H1 (cell line): ENCODE measurements at regions not wholly inside any gene's neighbourhood (a gene's known extent, or its start where the extent isn't known, plus 50 kb on each side); places are given as distances from the start of the nearest gene placed in this dataset.

Experiments used
- CTCF ChIA-PET: fragments of 300-600 bp; sonication (Branson Sonifier 250); formaldehyde crosslinking; loops from one replicate; lab custom pipeline; 2021; ENCODE audit not compliant: partially characterized antibody; lab: Charles Lee
- POLR2A ChIA-PET: fragments of 300-600 bp; sonication (Branson Sonifier 250); formaldehyde crosslinking; loops from one replicate; lab custom pipeline; 2021; ENCODE audit warnings: inconsistent platforms; ENCODE audit not compliant: partially characterized antibody; lab: Charles Lee
- DNase-seq, 2 experiments: peaks; one replicate each; pipeline versions ENCODE4 v3.0.0 to v3.0.0-alpha.2; 2010 to 2022; ENCODE audit warnings: low spot score in 2 of 2, low read depth in 1 of 2, mixed read lengths in 1 of 2
- FAIRE-seq: peaks from 2 replicates; lab custom pipeline; 2011; peaks lifted over from hg19 to GRCh38; lab: Jason Lieb, UNC
- H2AFZ ChIP-seq: 2 replicates; pipeline ENCODE4 v1.8.1; 2012; ENCODE audit warnings: low read length, inconsistent platforms
- H2AK5ac ChIP-seq: 2 replicates; pipeline ENCODE4 v1.6.1; 2013; ENCODE audit warnings: low read depth, low read length
- H2BK120ac ChIP-seq: replicated peaks from 2 replicates; pipeline ENCODE3; 2013; ENCODE audit warnings: low read depth, low read length, inconsistent platforms
- H2BK12ac ChIP-seq: 2 replicates; pipeline ENCODE4 v1.6.1; 2013; ENCODE audit warnings: low read depth, low read length
- H2BK15ac ChIP-seq: 2 replicates; pipeline ENCODE4 v1.6.1; 2013; ENCODE audit warnings: low read length
- H2BK20ac ChIP-seq: 2 replicates; pipeline ENCODE4 v1.6.1; 2013; ENCODE audit warnings: low read length
- H2BK5ac ChIP-seq: 2 replicates; pipeline ENCODE4 v1.6.1; 2013; ENCODE audit warnings: low read depth, low read length
- H3K14ac ChIP-seq: 2 replicates; pipeline ENCODE4 v1.6.1; 2013; ENCODE audit warnings: inconsistent platforms; ENCODE audit not compliant: insufficient read length
- H3K18ac ChIP-seq: 2 replicates; pipeline ENCODE4 v1.6.1; 2013; ENCODE audit warnings: low read length; ENCODE audit errors: extremely low read depth
- H3K23ac ChIP-seq: 2 replicates; pipeline ENCODE4 v1.6.1; 2013; ENCODE audit warnings: inconsistent platforms; ENCODE audit not compliant: insufficient read length
- H3K23me2 ChIP-seq: 2 replicates; pipeline ENCODE4 v1.6.1; 2013; ENCODE audit warnings: low read depth, low read length
- H3K27ac ChIP-seq: 2 replicates; pipeline ENCODE4 v1.6.1; 2011; ENCODE audit warnings: low read depth, low read length, inconsistent platforms
- H3K27me3 ChIP-seq, 4 experiments: replicated peaks in 1 of 4; 1 replicate in 1 of 4; 2 replicates in 3 of 4; pipeline versions ENCODE4 v1.6.1 to v1.8.1; 2011 to 2013; ENCODE audit warnings: low read length in 3 of 4, mild to moderate bottlenecking in 3 of 4, inconsistent platforms in 2 of 4, mixed read lengths in 2 of 4, moderate library complexity in 1 of 4; ENCODE audit not compliant: control insufficient read depth in 3 of 4, insufficient read depth in 3 of 4; ENCODE audit errors: extremely low read depth in 1 of 4
- H3K36me3 ChIP-seq, 4 experiments: 2 replicates each; pipeline versions ENCODE4 v1.6.1 to v1.8.1; 2011 to 2013; ENCODE audit warnings: mild to moderate bottlenecking in 4 of 4, low read length in 3 of 4, moderate library complexity in 2 of 4, control low read depth in 1 of 4, inconsistent platforms in 1 of 4; ENCODE audit not compliant: insufficient read depth in 4 of 4, control insufficient read depth in 2 of 4
- H3K4ac ChIP-seq: replicated peaks from 2 replicates; pipeline ENCODE3; 2013; ENCODE audit warnings: low read length, low read depth, mixed read lengths, inconsistent platforms; ENCODE audit not compliant: insufficient read length
- H3K4me1 ChIP-seq, 4 experiments: replicated peaks in 1 of 4; 1 replicate in 1 of 4; 2 replicates in 3 of 4; pipeline versions ENCODE4 v1.6.1 to v1.8.1; 2011 to 2013; ENCODE audit warnings: low read length in 3 of 4, inconsistent platforms in 2 of 4, mixed read lengths in 1 of 4; ENCODE audit not compliant: insufficient read depth in 4 of 4, control insufficient read depth in 3 of 4
- H3K4me2 ChIP-seq, 2 experiments: 2 replicates each; pipeline versions ENCODE4 v1.6.1 to v1.8.1; 2011 to 2013; ENCODE audit warnings: low read depth in 2 of 2, low read length in 2 of 2, control low read depth in 1 of 2, inconsistent platforms in 1 of 2, mild to moderate bottlenecking in 1 of 2; ENCODE audit not compliant: insufficient read depth in 1 of 2
- H3K4me3 ChIP-seq, 4 experiments: fragments of 200-600, 300-600 bp in 1 of 4; sonication (generic), shearing (Covaris generic), sonication (Bioruptor Twin) in 1 of 4; 2 replicates each; pipeline versions ENCODE4 v1.5.1 to v1.8.1; 2011 to 2016; ENCODE audit warnings: low read length in 4 of 4, low read depth in 3 of 4, control low read depth in 2 of 4, inconsistent platforms in 2 of 4, mild to moderate bottlenecking in 2 of 4, mixed read lengths in 1 of 4, moderate library complexity in 1 of 4; ENCODE audit not compliant: insufficient read depth in 2 of 4; ENCODE audit errors: extremely low read depth in 1 of 4
- H3K56ac ChIP-seq: replicated peaks from 2 replicates; pipeline ENCODE3; 2013; ENCODE audit warnings: low read depth, mild to moderate bottlenecking, mixed read lengths, low read length, inconsistent platforms; ENCODE audit not compliant: insufficient read length
- H3K79me1 ChIP-seq: 2 replicates; pipeline ENCODE4 v1.6.1; 2013; ENCODE audit warnings: low read depth, low read length, control low read depth
- H3K79me2 ChIP-seq, 2 experiments: 2 replicates each; pipeline versions ENCODE4 v1.6.1 to v1.8.1; 2012 to 2013; ENCODE audit warnings: low read length in 2 of 2, mild to moderate bottlenecking in 2 of 2, inconsistent platforms in 1 of 2; ENCODE audit not compliant: insufficient read depth in 2 of 2, control insufficient read depth in 1 of 2
- H3K9ac ChIP-seq, 4 experiments: replicated peaks in 1 of 4; 1 replicate in 1 of 4; 2 replicates in 3 of 4; pipeline versions ENCODE4 v1.6.1 to v1.8.1; 2011 to 2013; ENCODE audit warnings: low read depth in 3 of 4, low read length in 3 of 4, control low read depth in 2 of 4, mild to moderate bottlenecking in 2 of 4, moderate library complexity in 2 of 4, inconsistent platforms in 1 of 4; ENCODE audit errors: extremely low read depth in 1 of 4
- H3K9me3 ChIP-seq, 2 experiments: 2 replicates each; pipeline versions ENCODE4 v1.6.1 to v1.8.1; 2012 to 2013; ENCODE audit warnings: mild to moderate bottlenecking in 2 of 2, moderate library complexity in 2 of 2, control low read depth in 1 of 2, inconsistent platforms in 1 of 2, low read depth in 1 of 2, low read length in 1 of 2, mixed read lengths in 1 of 2; ENCODE audit not compliant: insufficient read depth in 2 of 2
- H4K20me1 ChIP-seq, 2 experiments: replicated peaks in 1 of 2; 2 replicates each; pipeline versions ENCODE3 to v1.8.1; 2011 to 2013; ENCODE audit warnings: inconsistent platforms in 2 of 2, low read length in 2 of 2, mild to moderate bottlenecking in 1 of 2; ENCODE audit not compliant: insufficient read depth in 2 of 2, control insufficient read depth in 1 of 2
- H4K5ac ChIP-seq: 2 replicates; pipeline ENCODE4 v1.6.1; 2013; ENCODE audit warnings: low read length, low read depth, mixed read lengths, inconsistent platforms; ENCODE audit not compliant: insufficient read length
- H4K8ac ChIP-seq: 2 replicates; pipeline ENCODE4 v1.8.0; 2013; ENCODE audit warnings: mild to moderate bottlenecking, moderate library complexity, low read length, inconsistent platforms; ENCODE audit not compliant: insufficient read depth; ENCODE audit errors: extremely low read depth
- H4K91ac ChIP-seq: replicated peaks from 2 replicates; pipeline ENCODE3; 2013; ENCODE audit warnings: low read length, mixed read lengths, inconsistent platforms; ENCODE audit not compliant: insufficient read length
- BCL11A ChIP-seq, 2 experiments: IDR thresholded peaks; one replicate each; pipeline ENCODE4 v1.6.1; 2011; ENCODE audit warnings: low read depth in 2 of 2, low read length in 2 of 2, mild to moderate bottlenecking in 2 of 2
- CEBPB ChIP-seq: IDR thresholded peaks from 2 replicates; pipeline ENCODE4 v1.6.1; 2012; ENCODE audit warnings: low read depth, low read length
- CTCF ChIP-seq, 3 experiments: IDR thresholded peaks; 1 replicate in 2 of 3; 2 replicates in 1 of 3; pipeline versions ENCODE4 v1.5.1 to v1.6.1; 2011; ENCODE audit warnings: low read length in 3 of 3, mild to moderate bottlenecking in 3 of 3, inconsistent platforms in 2 of 3, low read depth in 1 of 3, moderate library complexity in 1 of 3; ENCODE audit not compliant: insufficient read depth in 1 of 3; ENCODE audit errors: control extremely low read depth in 1 of 3
- MAFK ChIP-seq: IDR thresholded peaks from 2 replicates; pipeline ENCODE4 v1.6.1; 2012; ENCODE audit warnings: low read depth, mild to moderate bottlenecking, improper control_type of control experiment, low read length
- USF2 ChIP-seq: IDR thresholded peaks from 2 replicates; pipeline ENCODE4 v1.6.1; 2011; ENCODE audit warnings: low read length, improper control_type of control experiment
- WGBS, 2 experiments: shearing (Covaris generic) in 1 of 2; methylation state at CpG; one replicate each; pipeline versions ENCODE4 v1.1.6 to v1.1.7; 2013 to 2015; ENCODE audit warnings: low lambda C conversion rate in 2 of 2, mixed read lengths in 2 of 2, inconsistent platforms in 1 of 2, low coverage in 1 of 2, missing lambda C conversion rate in 1 of 2; ENCODE audit not compliant: insufficient replicate concordance in 2 of 2, insufficient coverage in 1 of 2, insufficient read length in 1 of 2; ENCODE audit errors: extremely low coverage in 1 of 2, missing lambda C conversion rate in 1 of 2; 5-methylcytosine and 5-hydroxymethylcytosine counted together

- Histone ChIP-seq H4K8ac (no peak overlapping the region), H2BK15ac (no peak overlapping the region), H4K91ac (no peak overlapping the region), H3K4me2 (no peak overlapping the region), H3K36me3 (no peaks in the 10 kb centered on the region), H3K23ac (no peak overlapping the region), H3K9me3 (no peaks in the 10 kb centered on the region), H2BK12ac (no peak overlapping the region), H3K27me3 (no peaks in the 10 kb centered on the region), H2AFZ (no peak overlapping the region), H3K79me1 (no peaks in the 10 kb centered on the region), H3K4ac (no peak overlapping the region), H4K20me1 (no peaks in the 10 kb centered on the region), H3K23me2 (no peaks in the 10 kb centered on the region), H3K18ac (no peak overlapping the region), H2BK5ac (no peak overlapping the region), H3K14ac (no peak overlapping the region), H4K5ac (no peak overlapping the region), H3K79me2 (no peaks in the 10 kb centered on the region), H2BK120ac (no peak overlapping the region), H3K4me3 (no peak overlapping the region), H3K4me1 (peaks cover 0 to 16% (median 12%) of the 10 kb centered on the region in 4 experiments; a peak in 4 of 7 replicates), H3K27ac (no peak overlapping the region), H3K9ac (no peak overlapping the region), H2AK5ac (no peak overlapping the region), H2BK20ac (no peak overlapping the region), H3K56ac (no peak overlapping the region)
- ChIA-PET POLR2A (no interaction called here), CTCF (no interaction called here)
- no peak for DNase-seq
- WGBS, 2 experiments: 77% methylated on average over 2 of the region's 2 CpGs; no CpG with 5 or more reads in 1 of the 2 experiments
- TF ChIP-seq CTCF (IDR thresholded peaks at IDR 0.05; ENCODE audit: control extremely low read depth in 1 of 3, insufficient read depth in 1 of 3, low read depth in 1 of 3, low read length in 3 of 3) (no peak), MAFK (no peak), BCL11A (IDR thresholded peaks at IDR 0.05; ENCODE audit: low read depth in 2 of 2, low read length in 2 of 2) (no peak), USF2 (no peak), CEBPB (no peak)
- FAIRE-seq: no peak
These were observed 190.9 kb upstream of the TUT7 start for GRCh38 chr9:86545090-86545489.
